GM12801 (cell line): ENCODE measurements at regions not wholly inside any gene's neighbourhood (a gene's known extent, or its start where the extent isn't known, plus 50 kb on each side); places are given as distances from the start of the nearest gene placed in this dataset.

Source experiments
- TF ChIP-seq, protein P1 (sequence below): IDR thresholded peaks from one replicate; pipeline ENCODE4 v1.5.1; 2011; ENCODE audit warnings: control low read depth; ENCODE audit not compliant: insufficient read length; ENCODE audit errors: extremely low read depth

DNA sequence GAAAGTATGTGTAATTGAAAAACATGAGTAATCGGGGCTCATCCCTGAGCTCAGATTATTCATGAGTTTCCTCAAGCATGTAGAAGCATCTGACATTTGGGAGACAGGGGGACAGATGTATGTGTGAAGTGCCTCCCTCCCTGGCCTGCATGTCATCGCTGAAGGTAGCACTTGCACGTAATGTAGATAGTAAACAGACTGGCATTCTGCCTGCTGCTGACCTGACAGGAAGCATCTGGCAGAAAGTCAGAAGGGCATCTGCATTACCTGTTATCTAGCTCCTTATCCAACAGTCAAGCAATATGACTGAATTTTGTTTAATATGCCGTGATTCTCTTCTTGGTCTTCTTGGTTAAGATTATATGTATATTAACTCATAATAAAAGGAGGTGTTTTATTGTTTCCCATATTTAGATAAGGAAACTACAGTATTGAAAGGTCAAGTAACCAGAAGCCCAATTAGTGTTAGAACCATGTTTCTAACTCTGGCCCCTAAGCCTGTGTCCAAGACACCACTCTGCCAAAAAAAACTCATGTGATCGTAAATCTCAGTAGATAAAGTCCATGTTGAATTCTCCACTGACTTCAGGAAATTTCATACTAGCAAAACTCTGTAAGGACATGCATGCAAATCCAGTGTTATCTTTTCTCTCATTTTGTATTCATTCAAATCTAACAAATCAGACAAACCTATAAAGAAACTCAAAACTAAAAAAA lies 918.1 kb upstream of the MBL2 start:
- TF ChIP-seq, protein P1, sequence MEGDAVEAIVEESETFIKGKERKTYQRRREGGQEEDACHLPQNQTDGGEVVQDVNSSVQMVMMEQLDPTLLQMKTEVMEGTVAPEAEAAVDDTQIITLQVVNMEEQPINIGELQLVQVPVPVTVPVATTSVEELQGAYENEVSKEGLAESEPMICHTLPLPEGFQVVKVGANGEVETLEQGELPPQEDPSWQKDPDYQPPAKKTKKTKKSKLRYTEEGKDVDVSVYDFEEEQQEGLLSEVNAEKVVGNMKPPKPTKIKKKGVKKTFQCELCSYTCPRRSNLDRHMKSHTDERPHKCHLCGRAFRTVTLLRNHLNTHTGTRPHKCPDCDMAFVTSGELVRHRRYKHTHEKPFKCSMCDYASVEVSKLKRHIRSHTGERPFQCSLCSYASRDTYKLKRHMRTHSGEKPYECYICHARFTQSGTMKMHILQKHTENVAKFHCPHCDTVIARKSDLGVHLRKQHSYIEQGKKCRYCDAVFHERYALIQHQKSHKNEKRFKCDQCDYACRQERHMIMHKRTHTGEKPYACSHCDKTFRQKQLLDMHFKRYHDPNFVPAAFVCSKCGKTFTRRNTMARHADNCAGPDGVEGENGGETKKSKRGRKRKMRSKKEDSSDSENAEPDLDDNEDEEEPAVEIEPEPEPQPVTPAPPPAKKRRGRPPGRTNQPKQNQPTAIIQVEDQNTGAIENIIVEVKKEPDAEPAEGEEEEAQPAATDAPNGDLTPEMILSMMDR = no peak

DNA sequence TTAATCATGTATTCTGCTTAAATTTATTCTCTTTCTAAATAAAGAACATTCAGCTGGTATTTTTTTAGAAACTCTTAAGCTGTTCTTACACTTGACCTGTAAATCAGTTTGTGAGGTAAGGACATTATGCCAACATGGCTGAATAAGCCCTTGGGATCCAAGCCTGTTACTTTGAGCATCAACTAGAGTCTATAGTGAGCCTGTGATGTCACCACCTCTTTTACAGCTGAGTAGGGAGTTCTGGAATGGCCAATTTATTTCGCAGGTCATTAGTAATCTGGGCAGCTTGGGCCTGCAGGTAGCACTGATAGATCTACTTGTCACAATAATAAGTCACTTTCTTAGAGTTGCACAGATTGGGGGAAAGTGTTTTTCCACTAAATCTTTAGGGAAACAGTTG lies 915.2 kb upstream of the MBL2 start:
- TF ChIP-seq, protein P1 = no peak

DNA sequence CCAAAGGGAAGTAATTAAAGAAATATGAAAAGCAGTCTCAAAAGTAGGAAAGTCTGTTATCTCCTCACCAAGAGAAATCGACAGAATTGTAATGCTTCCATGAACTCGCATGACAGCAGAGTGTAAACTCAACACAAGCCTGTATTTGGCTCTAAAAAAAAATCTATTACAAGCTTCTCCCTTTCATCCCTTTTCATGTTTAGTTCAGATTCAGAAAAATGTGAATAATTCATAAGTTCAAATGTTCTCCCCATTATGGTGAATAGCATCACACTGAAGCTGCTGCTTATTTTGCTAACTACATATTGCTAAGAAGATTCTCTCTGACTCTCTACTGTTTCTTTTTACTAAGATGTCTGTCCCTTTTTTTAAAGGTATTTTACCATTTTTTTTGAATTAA lies 910.3 kb upstream of the MBL2 start:
- TF ChIP-seq, protein P1 = no peak

DNA sequence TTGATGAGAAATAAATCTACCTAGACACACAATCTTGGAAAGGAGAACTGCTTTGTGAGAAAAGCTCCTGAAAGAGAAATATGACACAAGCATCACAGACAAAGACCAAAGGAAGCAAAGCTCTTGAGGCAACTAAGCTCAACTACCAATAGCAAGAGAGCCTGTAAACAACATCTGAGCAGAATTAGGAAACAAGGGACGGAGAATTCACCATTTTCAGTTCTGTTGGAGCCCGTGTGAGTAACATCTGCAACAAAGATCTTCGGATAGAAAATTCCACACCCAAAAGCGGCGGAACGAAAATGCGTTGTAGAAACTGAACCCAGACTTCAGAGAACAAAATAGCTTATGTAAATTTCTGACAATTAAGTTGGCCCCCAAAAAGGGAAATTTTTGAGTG lies 909.9 kb upstream of the MBL2 start:
- TF ChIP-seq, protein P1 = no peak

DNA sequence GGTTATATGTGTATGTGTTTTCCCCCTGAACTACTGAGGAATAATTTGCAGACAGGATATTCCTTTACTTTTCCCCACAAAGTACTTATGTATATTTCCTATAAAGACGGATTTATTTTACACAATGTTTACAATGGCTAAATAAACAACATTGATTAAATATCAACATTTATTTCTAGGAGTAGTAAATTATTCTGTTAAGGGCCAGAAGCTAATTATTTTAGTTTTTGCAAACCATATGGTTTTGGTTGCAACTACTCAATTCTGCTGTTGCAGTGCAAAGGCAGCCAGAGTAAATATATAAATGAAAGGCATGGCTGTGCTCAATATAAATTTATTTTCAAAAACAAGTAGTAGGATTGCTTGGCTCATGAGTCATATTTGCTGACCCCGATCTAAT lies 907.1 kb upstream of the MBL2 start:
- TF ChIP-seq, protein P1 = no peak

DNA sequence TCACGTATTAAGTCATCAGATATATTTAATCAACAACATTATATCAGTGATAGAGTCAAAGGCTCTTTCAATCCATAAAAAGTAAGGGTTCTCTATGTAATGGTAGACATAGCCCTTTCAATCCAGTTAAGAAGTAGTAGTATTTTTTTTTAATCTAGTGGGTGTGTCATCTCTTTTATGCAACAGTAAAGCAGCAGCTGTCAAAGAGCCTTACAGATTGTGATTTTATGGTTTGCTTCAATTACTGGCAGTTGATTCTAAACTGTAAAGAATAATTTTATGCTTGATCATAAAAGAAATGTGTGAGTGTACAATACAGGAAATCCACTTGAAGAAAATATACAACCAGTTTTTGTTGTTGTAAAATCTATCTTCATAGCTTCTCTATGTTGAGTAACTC lies 902.6 kb upstream of the MBL2 start:
- TF ChIP-seq, protein P1 = no peak

DNA sequence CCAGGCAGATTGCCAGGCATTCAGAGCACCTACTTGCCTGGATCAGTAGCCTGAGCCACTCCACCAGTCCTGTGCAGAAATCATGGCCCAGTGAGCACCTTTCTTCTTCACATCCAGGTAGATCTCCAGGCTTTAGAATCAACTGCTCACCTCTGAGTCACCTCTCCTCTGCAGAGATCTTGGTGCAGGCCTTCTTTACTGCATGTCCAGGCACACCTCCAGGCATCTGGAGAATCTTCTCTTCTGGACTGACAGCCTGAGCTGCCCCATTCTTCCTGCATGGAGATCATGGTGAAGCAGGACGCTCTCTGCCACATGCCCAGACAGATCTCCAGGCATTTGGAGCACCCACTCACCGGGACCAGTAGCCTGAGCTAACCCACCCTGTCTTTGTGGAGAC lies 894.5 kb upstream of the MBL2 start:
- TF ChIP-seq, protein P1 = no peak
